NT2/D1 (cell line): ENCODE measurements at regions not wholly inside any gene's neighbourhood (a gene's known extent, or its start where the extent isn't known, plus 50 kb on each side); places are given as distances from the start of the nearest gene placed in this dataset.

Source experiments
- SUZ12 ChIP-seq: IDR thresholded peaks from 2 replicates; pipeline ENCODE4 v1.6.1; 2011; ENCODE audit not compliant: insufficient read length, insufficient read depth; ENCODE audit errors: extremely low read depth
- YY1 ChIP-seq: IDR thresholded peaks from 2 replicates; pipeline ENCODE4 v1.6.1; 2011; ENCODE audit not compliant: insufficient read length, insufficient read depth
- ZNF274 ChIP-seq: IDR thresholded peaks from 2 replicates; pipeline ENCODE4 v1.6.1; 2011; ENCODE audit warnings: mild to moderate bottlenecking, low read depth, low read length

- no peak for TF ChIP-seq YY1
- TF ChIP-seq SUZ12, result no peak
- TF ChIP-seq ZNF274, result no peak
Measured at GRCh38 chr5:2472670-2473069, 278.8 kb downstream of the IRX2 start.
